GM21723 (cell line): ENCODE measurements at regions not wholly inside any gene's neighbourhood (a gene's known extent, or its start where the extent isn't known, plus 50 kb on each side); places are given as distances from the start of the nearest gene placed in this dataset.
"Not testable (repeated sequence)": the region's sequence is repeated elsewhere in the genome, so short reads cannot be mapped to it uniquely, and the experiment has no call there.

Source experiments
- ATAC-seq: cut with Tn5 transposase; IDR thresholded peaks from one replicate; pipeline ENCODE4 v1.9.1; 2021; ENCODE audit warnings: mild to moderate bottlenecking, moderate library complexity; ENCODE audit not compliant: unreplicated experiment

GRCh38 chr20:1811621-1812498 is 83.3 kb upstream of the SIRPA start:
- ATAC-seq: no peak

- ATAC-seq: no peak
Measured at GRCh38 chr20:1810926-1811620, 84.1 kb upstream of the SIRPA start.

- no peak for ATAC-seq
Measured at GRCh38 chr20:1810572-1810925, 84.7 kb upstream of the SIRPA start.

GRCh38 chr20:1809611-1810510 is 85.3 kb upstream of the SIRPA start:
- ATAC-seq: no peak

GRCh38 chr20:1809131-1809572 is 86.1 kb upstream of the SIRPA start:
- ATAC-seq: no peak

GRCh38 chr20:1808101-1808500 is 87.1 kb upstream of the SIRPA start:
- ATAC-seq: no peak

- no peak for ATAC-seq
Measured at GRCh38 chr20:1807394-1807793, 87.8 kb upstream of the SIRPA start.

- ATAC-seq: no peak
Measured at GRCh38 chr20:1806456-1806855, 88.8 kb upstream of the SIRPA start.

- ATAC-seq: no peak
Measured at GRCh38 chr20:1805816-1806215, 89.4 kb upstream of the SIRPA start.

- ATAC-seq: no peak
Measured at GRCh38 chr20:1805161-1805581, 90.0 kb upstream of the SIRPA start.

GRCh38 chr20:1804554-1804956 is 90.7 kb upstream of the SIRPA start:
- ATAC-seq: no peak

GRCh38 chr20:1803932-1804501 is 91.2 kb upstream of the SIRPA start:
- no peak for ATAC-seq

- no peak for ATAC-seq
Measured at GRCh38 chr20:1803061-1803931, 91.9 kb upstream of the SIRPA start.

GRCh38 chr20:1802385-1803060 is 92.7 kb upstream of the SIRPA start:
- no peak for ATAC-seq

- ATAC-seq: no peak
Measured at GRCh38 chr20:1801929-1802306, 93.3 kb upstream of the SIRPA start.

- ATAC-seq: no peak
Measured at GRCh38 chr20:1801225-1801928, 93.8 kb upstream of the SIRPA start.

- no peak for ATAC-seq
Measured at GRCh38 chr20:1800777-1801176, 94.4 kb upstream of the SIRPA start.

GRCh38 chr20:1800180-1800579 is 95.0 kb upstream of the SIRPA start:
- ATAC-seq: no peak

- not testable (repeated sequence) for ATAC-seq
Measured at GRCh38 chr20:1799746-1800145, 95.5 kb upstream of the SIRPA start.
